Mucosa of rectum (tissue), 2 donors: ENCODE measurements at regions not wholly inside any gene's neighbourhood (a gene's known extent, or its start where the extent isn't known, plus 50 kb on each side); places are given as distances from the start of the nearest gene placed in this dataset.
"Not testable (repeated sequence)": the region's sequence is repeated elsewhere in the genome, so short reads cannot be mapped to it uniquely, and the experiment has no call there.

Source experiments
- H3K27ac ChIP-seq, 2 donors: one replicate each; pipeline ENCODE4 v1.7.0; 2013; ENCODE audit warnings: inconsistent platforms in 2 of 2, low read depth in 2 of 2, low read length in 2 of 2
- H3K27me3 ChIP-seq, 2 donors: one replicate each; pipeline ENCODE4 v1.7.0; 2013; ENCODE audit warnings: low read length in 2 of 2; ENCODE audit not compliant: control insufficient read depth in 2 of 2, insufficient read depth in 2 of 2
- H3K36me3 ChIP-seq, 2 donors: one replicate each; pipeline ENCODE4 v1.7.0; 2013; ENCODE audit warnings: low read length in 2 of 2; ENCODE audit not compliant: control insufficient read depth in 2 of 2, insufficient read depth in 2 of 2
- H3K4me1 ChIP-seq, 2 donors: one replicate each; pipeline ENCODE4 v1.7.0; 2013; ENCODE audit warnings: low read length in 2 of 2, mild to moderate bottlenecking in 1 of 2; ENCODE audit not compliant: control insufficient read depth in 2 of 2, insufficient read depth in 2 of 2
- H3K4me3 ChIP-seq, 2 donors: one replicate each; pipeline ENCODE4 v1.7.0; 2013; ENCODE audit warnings: low read length in 2 of 2
- H3K9ac ChIP-seq, 2 donors: one replicate each; pipeline ENCODE4 v1.7.0; 2013; ENCODE audit warnings: low read length in 2 of 2, low read depth in 1 of 2, mild to moderate bottlenecking in 1 of 2
- H3K9me3 ChIP-seq, 2 donors: one replicate each; pipeline ENCODE4 v1.7.0; 2013; ENCODE audit warnings: low read length in 2 of 2; ENCODE audit not compliant: control insufficient read depth in 2 of 2
- donor health status: healthy.
- donor health status: Normal muscosa, but diverticular disease.

DNA sequence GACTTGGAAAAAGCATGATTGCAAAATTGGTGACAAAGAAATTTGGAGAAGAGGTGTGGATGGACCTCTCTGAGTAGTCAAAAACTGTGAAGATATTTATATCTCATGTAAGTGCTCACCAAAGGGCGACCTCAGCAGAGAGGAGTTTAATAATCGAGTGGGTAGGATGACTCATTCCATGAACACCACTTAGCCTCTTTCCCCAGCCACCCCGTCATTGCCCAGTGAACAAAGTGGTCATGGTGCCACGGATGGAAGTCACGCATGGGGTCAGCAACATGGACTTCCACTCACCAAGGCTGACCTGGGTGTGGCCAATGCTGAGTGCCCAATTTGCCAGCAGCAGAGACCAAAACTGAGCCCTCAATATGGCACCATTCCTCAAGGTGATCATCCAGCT lies 997.4 kb upstream of the GYPC start:
- Histone ChIP-seq H3K27ac (no peak overlapping the region), H3K9ac (no peak overlapping the region), H3K9me3 (no peaks in the 10 kb centered on the region), H3K4me1 (peaks cover 0 to 8% of the 10 kb centered on the region in 2 donors), H3K27me3 (no peaks in the 10 kb centered on the region), H3K4me3 (no peak overlapping the region), H3K36me3 (no peaks in the 10 kb centered on the region)

DNA sequence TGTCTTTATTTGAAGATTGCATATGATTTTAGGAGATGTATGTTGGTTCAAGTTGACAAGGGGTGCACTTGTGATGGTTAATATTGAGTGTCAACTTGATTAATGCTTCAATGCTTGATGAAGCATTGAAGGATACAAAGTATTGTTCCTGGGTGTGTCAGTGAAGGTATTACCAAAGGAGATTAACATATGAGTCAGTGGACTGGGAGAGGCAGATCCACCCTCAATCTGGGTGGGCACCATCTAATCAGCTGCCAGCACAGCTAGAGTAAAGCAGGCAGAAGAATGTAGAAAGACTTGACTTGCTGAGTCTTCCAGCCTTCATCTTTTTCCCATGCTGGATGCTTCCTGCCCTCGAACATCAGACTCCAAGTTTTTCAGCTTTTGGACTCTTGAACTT lies 995.6 kb upstream of the GYPC start:
- H3K9me3 ChIP-seq, H3K36me3 ChIP-seq: not testable (repeated sequence)

DNA sequence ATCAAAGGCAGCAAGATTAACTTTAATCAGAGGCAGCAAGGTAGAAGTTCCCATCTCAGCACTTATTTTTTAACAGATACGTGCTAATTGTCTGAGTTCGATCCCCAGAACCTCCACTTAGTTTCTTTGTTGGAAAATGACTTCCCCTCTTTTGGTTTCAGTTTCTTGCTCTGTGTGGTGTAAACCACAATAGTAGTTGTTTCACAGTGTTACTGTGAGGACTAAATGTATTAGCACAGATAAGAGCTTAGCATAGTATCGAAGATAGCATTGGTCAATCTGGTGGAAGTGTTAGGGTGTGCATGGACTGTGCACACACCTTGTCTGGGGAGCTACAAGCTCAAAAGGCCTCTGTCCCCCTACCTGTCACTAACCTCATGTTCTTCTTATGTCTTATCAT lies 988.3 kb upstream of the GYPC start:
- no peaks in the 10 kb centered on the region for H3K4me1 ChIP-seq
- H3K4me3 ChIP-seq, result no peak overlapping the region
- no peaks in the 10 kb centered on the region for H3K27me3 ChIP-seq
- no peaks in the 10 kb centered on the region for H3K36me3 ChIP-seq
- H3K9ac ChIP-seq, result no peak overlapping the region
- no peaks in the 10 kb centered on the region for H3K9me3 ChIP-seq
- H3K27ac ChIP-seq, result no peak overlapping the region

More for the DNA sequence above, 995.6 kb upstream of the GYPC start:
- not testable (repeated sequence) for H3K27me3 ChIP-seq, H3K27ac ChIP-seq, H3K4me3 ChIP-seq, H3K4me1 ChIP-seq, H3K9ac ChIP-seq

DNA sequence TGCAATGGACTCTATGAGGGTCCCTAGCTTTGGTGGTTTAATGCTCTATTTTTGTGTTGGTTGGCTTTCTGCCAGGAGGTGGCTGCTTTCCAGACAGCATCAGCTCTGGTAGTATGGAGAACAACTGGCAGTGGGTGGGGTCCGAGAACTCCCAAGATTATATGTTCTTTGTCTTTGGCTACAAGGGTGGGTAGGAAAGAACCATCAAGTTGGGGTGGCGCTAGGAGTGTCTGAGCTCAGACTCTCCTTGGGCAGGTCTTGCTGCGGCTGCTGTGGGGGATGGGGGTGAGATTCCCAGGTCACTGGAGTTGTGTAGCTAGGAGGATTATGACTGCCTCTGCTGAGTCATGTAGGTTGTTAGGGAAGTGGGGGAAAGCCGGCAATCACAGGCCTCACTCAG lies 976.1 kb upstream of the GYPC start:
- H3K27me3 ChIP-seq, result no peaks in the 10 kb centered on the region

DNA sequence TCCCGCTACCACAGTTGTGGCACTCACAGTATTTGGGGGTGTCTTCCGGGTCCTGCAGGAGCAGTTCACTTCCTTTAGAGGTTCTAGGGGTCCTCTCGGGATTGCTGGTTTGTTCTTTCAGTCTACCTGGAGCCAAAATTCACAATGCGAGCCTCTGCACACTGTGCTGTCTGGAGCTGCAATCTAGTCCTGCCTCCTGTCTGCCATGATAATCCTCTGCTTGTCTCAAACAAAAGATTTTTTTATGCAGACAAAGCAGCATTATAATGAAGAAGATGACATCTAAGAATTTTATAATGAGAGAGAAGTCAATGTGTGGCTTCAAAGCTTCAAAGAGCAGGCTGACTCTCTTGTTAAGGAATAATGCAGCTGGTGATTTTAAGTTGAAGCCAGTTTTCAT lies 975.1 kb upstream of the GYPC start:
- Histone ChIP-seq H3K27ac (no peak overlapping the region), H3K9me3 (no peaks in the 10 kb centered on the region), H3K4me1 (peaks cover 0 to 2% of the 10 kb centered on the region in 2 donors), H3K9ac (no peak overlapping the region), H3K36me3 (no peaks in the 10 kb centered on the region), H3K4me3 (no peak overlapping the region), H3K27me3 (no peaks in the 10 kb centered on the region)

More for the DNA sequence above, 976.1 kb upstream of the GYPC start:
- no peak overlapping the region for H3K9ac ChIP-seq
- no peak overlapping the region for H3K27ac ChIP-seq
- H3K4me1 ChIP-seq, result peaks cover 0 to 2% of the 10 kb centered on the region in 2 donors
- no peaks in the 10 kb centered on the region for H3K36me3 ChIP-seq
- H3K9me3 ChIP-seq, result no peaks in the 10 kb centered on the region
- no peak overlapping the region for H3K4me3 ChIP-seq

DNA sequence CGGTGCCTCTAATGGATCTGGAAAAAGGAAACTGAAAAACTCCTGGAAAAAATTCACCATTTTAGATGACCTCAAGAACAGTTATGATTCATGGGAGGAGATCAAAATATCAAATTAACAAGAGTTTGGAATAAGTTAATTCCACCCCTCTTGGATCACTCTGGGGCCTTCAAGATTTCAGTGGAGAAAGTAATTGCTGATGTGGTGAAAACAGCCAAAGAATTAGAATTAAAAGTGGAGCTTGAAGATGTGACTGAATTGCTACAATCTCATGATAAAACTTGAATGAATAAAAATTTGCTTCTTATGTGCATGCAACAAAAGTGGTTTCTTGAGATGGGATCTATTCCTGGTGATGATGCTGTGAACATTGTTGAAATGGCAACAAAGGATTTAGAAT lies 974.4 kb upstream of the GYPC start:
- Histone ChIP-seq H3K27me3 (no peaks in the 10 kb centered on the region), H3K4me3 (no peak overlapping the region), H3K36me3 (no peaks in the 10 kb centered on the region), H3K4me1 (peaks cover 0 to 2% of the 10 kb centered on the region in 2 donors), H3K9ac (no peak overlapping the region), H3K9me3 (no peaks in the 10 kb centered on the region), H3K27ac (no peak overlapping the region)

DNA sequence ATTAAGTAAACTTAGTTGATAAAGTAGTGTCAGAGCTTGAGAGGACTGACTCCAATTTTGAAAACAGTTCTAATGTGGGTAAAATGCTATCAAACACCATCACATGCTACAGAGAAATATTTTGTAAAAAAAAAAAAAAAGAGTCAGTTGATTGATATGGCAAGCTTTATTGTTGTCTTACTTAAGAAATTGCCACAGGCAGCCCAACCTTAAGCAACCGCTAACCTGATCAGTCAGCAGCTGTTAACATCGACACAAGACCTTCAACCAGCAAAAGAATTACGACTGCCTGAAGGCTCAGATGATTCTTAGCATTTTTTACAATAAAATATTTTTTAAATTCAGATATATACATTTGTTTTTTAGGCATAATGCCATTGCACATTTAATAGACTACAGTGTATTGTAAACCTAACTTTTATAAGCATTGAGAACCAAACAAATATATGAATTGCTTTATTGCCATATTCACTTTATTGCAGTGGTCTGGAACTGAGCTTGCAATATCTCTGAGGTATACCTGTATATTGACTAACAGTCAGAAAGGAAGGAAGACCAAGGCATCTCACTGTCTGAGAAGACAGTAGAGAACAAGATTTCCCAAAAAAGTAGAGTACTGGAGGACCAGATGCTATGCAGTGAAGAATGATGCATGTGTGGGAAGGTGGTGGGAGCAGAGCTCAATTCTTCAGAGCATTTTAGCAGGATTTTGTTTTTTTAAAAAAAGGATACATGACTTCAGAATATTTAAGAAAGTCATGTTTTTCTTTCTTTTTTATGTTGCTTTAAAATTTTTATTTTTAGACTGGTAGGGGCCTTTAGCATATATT lies 973.8 kb upstream of the GYPC start:
- H3K9me3 ChIP-seq, result no peaks in the 10 kb centered on the region
- H3K27me3 ChIP-seq, result no peaks in the 10 kb centered on the region
- H3K27ac ChIP-seq, result no peak overlapping the region
- no peak overlapping the region for H3K9ac ChIP-seq
- no peaks in the 10 kb centered on the region for H3K36me3 ChIP-seq
- no peak overlapping the region for H3K4me3 ChIP-seq
- H3K4me1 ChIP-seq, result peaks cover 0 to 2% of the 10 kb centered on the region in 2 donors

DNA sequence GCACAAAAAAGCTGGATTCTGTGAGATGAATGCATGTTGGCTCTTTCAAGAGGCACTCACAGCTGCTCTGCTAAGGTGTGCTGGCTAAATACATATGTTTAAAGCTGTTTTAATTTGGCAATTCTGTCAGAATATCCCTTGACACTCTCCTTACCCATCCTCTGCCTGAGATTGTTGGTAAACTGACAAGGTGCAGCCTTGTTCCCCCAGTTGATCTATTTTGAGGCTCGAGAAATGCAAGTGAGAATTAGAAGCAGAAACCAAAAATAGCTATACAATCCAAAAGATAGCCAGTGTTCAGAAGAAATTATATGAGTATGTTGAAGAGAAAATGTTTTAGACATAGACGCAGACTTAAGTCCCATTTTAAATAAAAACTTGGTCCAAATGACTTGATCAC lies 971.7 kb upstream of the GYPC start:
- no peak overlapping the region for H3K4me3 ChIP-seq
- no peaks in the 10 kb centered on the region for H3K27me3 ChIP-seq
- H3K36me3 ChIP-seq, result no peaks in the 10 kb centered on the region
- H3K4me1 ChIP-seq, result peaks cover 0 to 2% of the 10 kb centered on the region in 2 donors
- no peak overlapping the region for H3K27ac ChIP-seq
- H3K9me3 ChIP-seq, result no peaks in the 10 kb centered on the region
- no peak overlapping the region for H3K9ac ChIP-seq

DNA sequence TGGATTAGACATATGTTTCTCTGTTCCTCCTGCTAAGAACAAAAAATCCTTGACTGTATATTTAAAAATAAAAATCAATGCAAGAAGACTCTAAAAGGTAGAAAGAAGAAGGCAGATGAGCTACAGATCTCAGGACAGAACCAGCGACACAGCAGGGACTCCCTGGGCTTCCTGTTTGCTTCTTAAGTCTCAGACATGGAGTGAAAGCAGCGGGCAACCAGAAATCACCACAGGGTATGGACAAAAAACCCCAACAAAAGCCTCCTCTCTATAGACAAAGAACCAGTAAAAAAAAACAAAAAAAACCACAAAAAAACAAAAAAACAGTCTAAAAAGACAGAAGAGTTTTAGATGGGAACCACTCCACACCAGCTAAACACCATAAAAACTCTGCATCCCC lies 971.0 kb upstream of the GYPC start:
- no peaks in the 10 kb centered on the region for H3K9me3 ChIP-seq
- H3K9ac ChIP-seq, result no peak overlapping the region
- no peak overlapping the region for H3K4me3 ChIP-seq
- no peak overlapping the region for H3K27ac ChIP-seq
- H3K4me1 ChIP-seq, result peaks cover 0 to 2% of the 10 kb centered on the region in 2 donors
- H3K27me3 ChIP-seq, result no peaks in the 10 kb centered on the region
- no peaks in the 10 kb centered on the region for H3K36me3 ChIP-seq

DNA sequence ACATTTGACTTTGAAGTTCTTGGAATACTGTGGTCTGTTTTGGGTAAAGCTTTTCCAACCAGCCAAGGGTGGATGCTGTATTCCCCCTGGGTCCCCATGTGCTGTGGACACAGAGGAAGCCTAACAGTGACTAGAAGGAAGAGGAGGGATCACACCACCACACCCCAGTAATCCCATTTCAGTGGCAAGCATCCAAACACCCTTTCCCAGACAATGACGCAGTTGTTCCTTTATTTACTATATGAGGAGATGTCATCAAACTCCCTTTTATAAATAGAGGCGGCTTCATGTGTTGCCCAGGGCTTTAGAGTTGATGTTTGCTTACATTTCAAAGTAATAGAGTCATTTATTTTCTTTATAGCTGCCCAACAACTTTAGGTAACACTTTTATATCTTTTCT lies 959.4 kb upstream of the GYPC start:
- H3K9ac ChIP-seq, result no peak overlapping the region
- no peaks in the 10 kb centered on the region for H3K9me3 ChIP-seq
- H3K4me1 ChIP-seq, result peaks cover 0 to 8% of the 10 kb centered on the region in 2 donors
- H3K36me3 ChIP-seq, result no peaks in the 10 kb centered on the region
- no peak overlapping the region for H3K4me3 ChIP-seq
- H3K27ac ChIP-seq, result peak overlapping the region in 1 of 2 donors; percentile 21
- no peaks in the 10 kb centered on the region for H3K27me3 ChIP-seq
